ENCODE measurements at regions not wholly inside any gene's neighbourhood (a gene's known extent, or its start where the extent isn't known, plus 50 kb on each side); places are given as distances from the start of the nearest gene placed in this dataset.

DNA sequence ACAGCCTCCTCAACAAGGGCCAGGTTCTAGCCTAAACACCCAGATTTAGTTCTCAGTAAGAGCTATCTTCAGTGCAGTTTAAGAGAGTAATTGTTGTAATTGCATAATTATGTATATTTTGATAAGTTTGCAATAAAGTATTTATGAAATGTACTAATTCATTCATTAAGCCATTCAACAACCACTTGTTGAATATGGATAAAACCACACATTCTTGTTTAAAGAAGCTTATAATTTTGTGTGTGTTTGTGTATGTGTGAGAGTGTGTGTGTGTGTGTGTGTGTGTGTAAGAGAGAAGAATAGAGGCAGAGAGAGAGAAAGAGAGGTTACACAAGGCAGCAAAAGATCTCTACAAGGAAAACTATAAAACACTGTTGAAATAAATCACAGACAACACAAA is 115.0 kb upstream of the SLC25A13 start:
- H3K27me3 ChIP-seq, result no peaks in the 10 kb centered on the region
- no peaks in the 10 kb centered on the region for H3K4me1 ChIP-seq
- intact Hi-C loops (cut with DNase I), result no loop called here
- H3K27ac ChIP-seq, result no peak overlapping the region
- no peak overlapping the region for H3K4me3 ChIP-seq
- TF ChIP-seq POLR2A (IDR thresholded peaks at IDR 0.05) (no peak), EP300 (IDR thresholded peaks at IDR 0.05) (no peak), CTCF (IDR thresholded peaks at IDR 0.05) (no peak), POLR2AphosphoS5 (IDR thresholded peaks at IDR 0.05) (no peak)
- no peaks in the 10 kb centered on the region for H3K9me3 ChIP-seq
- no peak for DNase-seq
- no peaks in the 10 kb centered on the region for H3K36me3 ChIP-seq

DNA sequence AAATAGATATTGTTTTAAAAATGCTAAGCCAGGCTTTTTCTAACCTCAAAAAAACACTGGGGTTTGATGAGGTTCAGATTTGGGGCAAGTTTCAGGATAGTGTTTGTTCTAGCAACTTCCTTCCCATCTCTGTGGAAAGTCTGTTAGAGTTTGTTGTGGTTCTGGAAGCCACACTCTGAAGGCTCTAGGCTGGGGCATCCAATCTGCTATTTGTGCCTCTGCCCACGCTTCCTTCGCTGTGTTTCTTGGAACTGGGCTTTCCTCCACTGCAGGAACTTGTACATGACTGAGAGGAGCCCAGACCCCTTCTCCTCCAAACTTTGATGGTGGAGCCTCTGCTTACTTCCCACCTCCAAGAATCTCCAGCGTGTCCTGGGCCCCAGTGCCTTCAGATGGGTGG is 108.5 kb upstream of the SLC25A13 start:
- intact Hi-C loops (cut with DNase I), result no loop called here
- TF ChIP-seq EP300 (IDR thresholded peaks at IDR 0.05), result no peak
- TF ChIP-seq POLR2AphosphoS5 (IDR thresholded peaks at IDR 0.05), result no peak
- no peak for TF ChIP-seq CTCF (IDR thresholded peaks at IDR 0.05)
- TF ChIP-seq POLR2A (IDR thresholded peaks at IDR 0.05), result no peak

DNA sequence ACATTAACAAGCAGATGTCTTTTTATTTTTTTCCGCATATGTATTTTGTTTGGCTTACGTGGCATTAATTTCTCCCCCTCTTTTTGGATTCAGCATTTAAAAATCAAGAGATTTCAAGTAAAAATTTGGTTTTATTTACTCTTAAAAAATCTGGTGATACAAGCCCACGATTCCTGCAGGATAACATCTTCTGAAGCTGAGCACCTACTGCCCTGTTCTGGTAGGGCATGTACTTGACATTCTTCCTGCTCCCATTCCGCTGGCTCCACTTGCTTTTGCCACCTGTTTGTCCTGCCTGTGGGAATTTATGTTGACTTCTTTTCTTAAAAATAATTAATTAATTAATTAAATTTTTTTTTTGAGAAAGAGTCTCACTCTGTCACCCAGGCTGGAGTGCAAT is 105.2 kb upstream of the SLC25A13 start:
- Histone ChIP-seq H3K27me3 (no peaks in the 10 kb centered on the region), H3K36me3 (no peaks in the 10 kb centered on the region), H3K4me1 (no peaks in the 10 kb centered on the region), H3K27ac (no peak overlapping the region), H3K4me3 (no peak overlapping the region), H3K9me3 (no peaks in the 10 kb centered on the region)
- intact Hi-C loops (cut with DNase I), result no loop called here
- no peak for TF ChIP-seq CTCF (IDR thresholded peaks at IDR 0.05)
- TF ChIP-seq EP300 (IDR thresholded peaks at IDR 0.05), result no peak
- TF ChIP-seq POLR2A (IDR thresholded peaks at IDR 0.05), result no peak
- DNase-seq, result no peak
- WGBS, 2 donors, result 91 to 93% methylated on average over 4 of the region's 4 CpGs

More for the DNA sequence above, 108.5 kb upstream of the SLC25A13 start:
- DNase-seq, result no peak
- WGBS, 2 donors, result 70 to 85% methylated on average over 3 of the region's 3 CpGs
- no peaks in the 10 kb centered on the region for H3K36me3 ChIP-seq
- no peak overlapping the region for H3K27ac ChIP-seq
- H3K27me3 ChIP-seq, result no peaks in the 10 kb centered on the region
- H3K4me1 ChIP-seq, result no peaks in the 10 kb centered on the region
- no peaks in the 10 kb centered on the region for H3K9me3 ChIP-seq
- H3K4me3 ChIP-seq, result no peak overlapping the region

DNA sequence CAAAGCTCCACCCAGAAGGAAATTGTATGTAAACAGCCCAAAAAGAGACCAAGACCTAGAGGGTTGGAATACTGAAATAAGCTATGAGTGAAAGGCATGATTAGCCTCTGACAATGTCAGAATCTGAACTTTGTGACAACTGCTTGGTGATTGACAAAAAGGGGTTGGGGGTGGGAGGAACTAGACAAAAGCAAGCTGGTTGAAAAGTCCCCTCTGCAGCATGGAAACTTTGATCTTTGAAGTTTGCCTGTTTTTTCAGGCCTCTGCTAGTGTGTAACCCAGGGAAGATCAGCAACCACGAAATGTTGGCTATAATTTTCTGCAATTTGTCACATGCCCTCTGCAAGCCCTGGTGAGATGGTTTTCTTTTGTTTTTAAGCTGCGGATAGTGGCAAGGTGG is 104.8 kb upstream of the SLC25A13 start:
- Histone ChIP-seq H3K36me3 (no peaks in the 10 kb centered on the region), H3K9me3 (no peaks in the 10 kb centered on the region), H3K27ac (no peak overlapping the region), H3K4me1 (no peaks in the 10 kb centered on the region), H3K27me3 (no peaks in the 10 kb centered on the region), H3K4me3 (no peak overlapping the region)
- WGBS, 2 donors, result 80 to 86% methylated on average over 2 of the region's 2 CpGs
- DNase-seq, result no peak
- intact Hi-C loops (cut with DNase I), result no loop called here
- TF ChIP-seq CTCF (IDR thresholded peaks at IDR 0.05) (no peak), POLR2A (IDR thresholded peaks at IDR 0.05) (no peak), POLR2AphosphoS5 (IDR thresholded peaks at IDR 0.05) (no peak), EP300 (IDR thresholded peaks at IDR 0.05) (no peak)

GRCh38 chr7:96426027-96426426 is 104.1 kb upstream of the SLC25A13 start:
- Histone ChIP-seq H3K27me3 (no peaks in the 10 kb centered on the region), H3K9me3 (no peaks in the 10 kb centered on the region), H3K36me3 (no peaks in the 10 kb centered on the region), H3K4me1 (no peaks in the 10 kb centered on the region), H3K27ac (no peak overlapping the region), H3K4me3 (no peak overlapping the region)
- WGBS, 2 donors, result 88 to 89% methylated on average over 3 of the region's 3 CpGs
- TF ChIP-seq CTCF (IDR thresholded peaks at IDR 0.05) (no peak), POLR2AphosphoS5 (IDR thresholded peaks at IDR 0.05) (no peak), EP300 (IDR thresholded peaks at IDR 0.05) (no peak), POLR2A (IDR thresholded peaks at IDR 0.05) (no peak)
- intact Hi-C loops (cut with DNase I), result no loop called here
- DNase-seq, result no peak

Measured in sigmoid colon (tissue), 6 donors.